Stimulated activated naive CD8-positive, alpha-beta T cell treated with anti-CD3 and anti-CD28 coated beads, Interleukin-15, Interleukin-2, amounts not matched to agents 100 ng/mL and 50 ng/mL, for 24 hours (primary cell): ENCODE measurements at regions not wholly inside any gene's neighbourhood (a gene's known extent, or its start where the extent isn't known, plus 50 kb on each side); places are given as distances from the start of the nearest gene placed in this dataset.

Experiments
- H3K27ac Mint-ChIP-seq: one replicate; pipeline ENCODE4 v1.8.0; 2021; ENCODE audit warnings: mild to moderate bottlenecking, mixed read lengths
- H3K27me3 Mint-ChIP-seq: one replicate; pipeline ENCODE4 v1.8.0; 2021; ENCODE audit warnings: mixed read lengths
- H3K36me3 Mint-ChIP-seq: one replicate; pipeline ENCODE4 v1.8.0; 2021; ENCODE audit warnings: low read depth, mixed read lengths
- H3K4me1 Mint-ChIP-seq: one replicate; pipeline ENCODE4 v1.8.0; 2021; ENCODE audit warnings: low read depth, mixed read lengths
- H3K4me3 Mint-ChIP-seq: one replicate; pipeline ENCODE4 v1.8.0; 2021; ENCODE audit warnings: mild to moderate bottlenecking, mixed read lengths
- H3K9me3 Mint-ChIP-seq: one replicate; pipeline ENCODE4 v1.8.0; 2021; ENCODE audit warnings: mixed read lengths

- H3K4me3 Mint-ChIP-seq = no peak overlapping the region
- H3K27me3 Mint-ChIP-seq = no peaks in the 10 kb centered on the region
- H3K27ac Mint-ChIP-seq = no peak overlapping the region
- no peaks in the 10 kb centered on the region for H3K4me1 Mint-ChIP-seq
- no peaks in the 10 kb centered on the region for H3K36me3 Mint-ChIP-seq
- peaks cover 15% of the 10 kb centered on the region for H3K9me3 Mint-ChIP-seq
Measured at GRCh38 chr22:48665311-48665995, 1162.2 kb downstream of the BRD1 start.

GRCh38 chr22:48664586-48664985, 1163.1 kb downstream of the BRD1 start:
- Mint-ChIP-seq H3K27ac (no peak overlapping the region), H3K4me1 (no peaks in the 10 kb centered on the region), H3K9me3 (peaks cover 15% of the 10 kb centered on the region), H3K36me3 (no peaks in the 10 kb centered on the region), H3K4me3 (no peak overlapping the region), H3K27me3 (no peaks in the 10 kb centered on the region)

- H3K4me1 Mint-ChIP-seq = no peaks in the 10 kb centered on the region
Measured at GRCh38 chr22:48663297-48663696, 1164.4 kb downstream of the BRD1 start.

GRCh38 chr22:48662476-48663135, 1165.1 kb downstream of the BRD1 start:
- H3K4me3 Mint-ChIP-seq = no peak overlapping the region
- H3K27me3 Mint-ChIP-seq = no peaks in the 10 kb centered on the region
- H3K4me1 Mint-ChIP-seq = no peaks in the 10 kb centered on the region
- no peak overlapping the region for H3K27ac Mint-ChIP-seq
- H3K9me3 Mint-ChIP-seq = peaks cover 15% of the 10 kb centered on the region
- H3K36me3 Mint-ChIP-seq = no peaks in the 10 kb centered on the region

More at GRCh38 chr22:48663297-48663696, 1164.4 kb downstream of the BRD1 start:
- no peaks in the 10 kb centered on the region for H3K36me3 Mint-ChIP-seq
- no peak overlapping the region for H3K4me3 Mint-ChIP-seq
- no peaks in the 10 kb centered on the region for H3K27me3 Mint-ChIP-seq
- no peak overlapping the region for H3K27ac Mint-ChIP-seq
- H3K9me3 Mint-ChIP-seq = peaks cover 15% of the 10 kb centered on the region

GRCh38 chr22:48661984-48662383, 1165.7 kb downstream of the BRD1 start:
- Mint-ChIP-seq H3K36me3 (no peaks in the 10 kb centered on the region), H3K27ac (no peak overlapping the region), H3K9me3 (peaks cover 15% of the 10 kb centered on the region), H3K4me1 (no peaks in the 10 kb centered on the region), H3K27me3 (no peaks in the 10 kb centered on the region), H3K4me3 (no peak overlapping the region)

- Mint-ChIP-seq H3K27me3 (no peaks in the 10 kb centered on the region), H3K27ac (no peak overlapping the region), H3K36me3 (no peaks in the 10 kb centered on the region), H3K4me1 (no peaks in the 10 kb centered on the region), H3K4me3 (no peak overlapping the region), H3K9me3 (peaks cover 15% of the 10 kb centered on the region)
Measured at GRCh38 chr22:48660790-48661740, 1166.6 kb downstream of the BRD1 start.

GRCh38 chr22:48660104-48660789, 1167.4 kb downstream of the BRD1 start:
- Mint-ChIP-seq H3K27me3 (no peaks in the 10 kb centered on the region), H3K4me1 (no peaks in the 10 kb centered on the region), H3K36me3 (no peaks in the 10 kb centered on the region), H3K4me3 (no peak overlapping the region), H3K27ac (no peak overlapping the region), H3K9me3 (peaks cover 13% of the 10 kb centered on the region)

- Mint-ChIP-seq H3K27ac (no peak overlapping the region), H3K36me3 (no peaks in the 10 kb centered on the region), H3K9me3 (peaks cover 5% of the 10 kb centered on the region), H3K27me3 (no peaks in the 10 kb centered on the region), H3K4me3 (no peak overlapping the region), H3K4me1 (no peaks in the 10 kb centered on the region)
Measured at GRCh38 chr22:48659404-48659996, 1168.2 kb downstream of the BRD1 start.

- no peak overlapping the region for H3K27ac Mint-ChIP-seq
- H3K27me3 Mint-ChIP-seq = no peaks in the 10 kb centered on the region
- H3K4me3 Mint-ChIP-seq = no peak overlapping the region
- H3K36me3 Mint-ChIP-seq = no peaks in the 10 kb centered on the region
- H3K9me3 Mint-ChIP-seq = no peaks in the 10 kb centered on the region
- no peaks in the 10 kb centered on the region for H3K4me1 Mint-ChIP-seq
Measured at GRCh38 chr22:48658871-48659270, 1168.8 kb downstream of the BRD1 start.

- Mint-ChIP-seq H3K9me3 (no peaks in the 10 kb centered on the region), H3K4me1 (no peaks in the 10 kb centered on the region), H3K4me3 (no peak overlapping the region), H3K27me3 (no peaks in the 10 kb centered on the region), H3K36me3 (no peaks in the 10 kb centered on the region), H3K27ac (no peak overlapping the region)
Measured at GRCh38 chr22:48658246-48658645, 1169.4 kb downstream of the BRD1 start.

GRCh38 chr22:48654492-48654891, 1173.2 kb downstream of the BRD1 start:
- Mint-ChIP-seq H3K4me3 (no peak overlapping the region), H3K4me1 (no peaks in the 10 kb centered on the region), H3K36me3 (no peaks in the 10 kb centered on the region), H3K27me3 (no peaks in the 10 kb centered on the region), H3K9me3 (no peaks in the 10 kb centered on the region), H3K27ac (no peak overlapping the region)

GRCh38 chr22:48653929-48654328, 1173.7 kb downstream of the BRD1 start:
- H3K4me1 Mint-ChIP-seq = no peaks in the 10 kb centered on the region
- no peak overlapping the region for H3K27ac Mint-ChIP-seq
- H3K4me3 Mint-ChIP-seq = no peak overlapping the region
- no peaks in the 10 kb centered on the region for H3K9me3 Mint-ChIP-seq
- no peaks in the 10 kb centered on the region for H3K27me3 Mint-ChIP-seq
- no peaks in the 10 kb centered on the region for H3K36me3 Mint-ChIP-seq

- H3K27me3 Mint-ChIP-seq = no peaks in the 10 kb centered on the region
- H3K4me1 Mint-ChIP-seq = no peaks in the 10 kb centered on the region
- H3K27ac Mint-ChIP-seq = no peak overlapping the region
- H3K4me3 Mint-ChIP-seq = no peak overlapping the region
- H3K9me3 Mint-ChIP-seq = no peaks in the 10 kb centered on the region
- H3K36me3 Mint-ChIP-seq = no peaks in the 10 kb centered on the region
Measured at GRCh38 chr22:48653306-48653705, 1174.4 kb downstream of the BRD1 start.

- Mint-ChIP-seq H3K4me3 (no peak overlapping the region), H3K9me3 (no peaks in the 10 kb centered on the region), H3K4me1 (no peaks in the 10 kb centered on the region), H3K27ac (no peak overlapping the region), H3K36me3 (no peaks in the 10 kb centered on the region), H3K27me3 (no peaks in the 10 kb centered on the region)
Measured at GRCh38 chr22:48652796-48653195, 1174.9 kb downstream of the BRD1 start.
